Neural cell (in vitro differentiated cells): ENCODE measurements at regions not wholly inside any gene's neighbourhood (a gene's known extent, or its start where the extent isn't known, plus 50 kb on each side); places are given as distances from the start of the nearest gene placed in this dataset.

Experiments used
- H2AFZ ChIP-seq: fragments of 200-600, 300-800 bp; sonication (generic), shearing (Covaris generic); 2 replicates; pipeline ENCODE4 v1.6.0; 2014; ENCODE audit warnings: low read depth, mild to moderate bottlenecking, antibody characterized with exemption, low read length, moderate library complexity
- H3F3A ChIP-seq: fragments of 200-600 bp; shearing (Covaris generic); 2 replicates; pipeline ENCODE4 v1.6.1; 2016; ENCODE audit warnings: mild to moderate bottlenecking, moderate library complexity, mixed read lengths, antibody characterized with exemption, low read length; ENCODE audit not compliant: insufficient read depth, poor library complexity, severe bottlenecking
- H3K27ac ChIP-seq: fragments of 200-600, 300-800 bp; sonication (generic), shearing (Covaris generic); 2 replicates; pipeline ENCODE4 v1.5.1; 2014; ENCODE audit warnings: mild to moderate bottlenecking, low read length, moderate library complexity
- H3K27me3 ChIP-seq: fragments of 300-800, 200-600 bp; sonication (generic), shearing (Covaris generic); 2 replicates; pipeline ENCODE4 v1.6.0; 2014; ENCODE audit warnings: mild to moderate bottlenecking, low read depth, low read length, moderate library complexity; ENCODE audit not compliant: insufficient read depth
- H3K36me3 ChIP-seq: fragments of 300-800, 200-600 bp; sonication (generic), shearing (Covaris generic); 2 replicates; pipeline ENCODE4 v1.5.1; 2014; ENCODE audit warnings: mild to moderate bottlenecking, antibody characterized with exemption, low read length, moderate library complexity; ENCODE audit not compliant: insufficient read depth
- H3K4me2 ChIP-seq: fragments of 300-800, 200-600 bp; sonication (generic), shearing (Covaris generic); 2 replicates; pipeline ENCODE4 v1.6.0; 2014; ENCODE audit warnings: mild to moderate bottlenecking, low read length
- H3K4me3 ChIP-seq: fragments of 300-800, 200-600 bp; sonication (generic), shearing (Covaris generic); 2 replicates; pipeline ENCODE4 v1.5.1; 2014; ENCODE audit warnings: mild to moderate bottlenecking, low read length, moderate library complexity
- H3K79me2 ChIP-seq: fragments of 200-600 bp; shearing (Covaris generic); replicated peaks from 2 replicates; pipeline ENCODE4 v1.6.0; 2014; ENCODE audit warnings: mild to moderate bottlenecking, low read length, moderate library complexity; ENCODE audit not compliant: insufficient read depth
- H3K9ac ChIP-seq: fragments of 300-800, 200-600 bp; sonication (generic), shearing (Covaris generic); 2 replicates; pipeline ENCODE4 v1.6.1; 2016; ENCODE audit warnings: mild to moderate bottlenecking, low read length, mixed read lengths
- H3K9me2 ChIP-seq: fragments of 200-600 bp; shearing (Covaris generic); 2 replicates; pipeline ENCODE4 v1.6.1; 2016; ENCODE audit warnings: mild to moderate bottlenecking, low read length, mixed read lengths; ENCODE audit not compliant: insufficient read depth
- H3K9me3 ChIP-seq: fragments of 200-600, 300-800 bp; sonication (generic), shearing (Covaris generic); 2 replicates; pipeline ENCODE4 v1.6.1; 2016; ENCODE audit warnings: mild to moderate bottlenecking, mixed run types, low read length, moderate library complexity, mixed read lengths
- H4K20me1 ChIP-seq: fragments of 200-600 bp; shearing (Covaris generic); 2 replicates; pipeline ENCODE4 v1.6.1; 2016; ENCODE audit warnings: mild to moderate bottlenecking, mixed run types; ENCODE audit not compliant: insufficient read depth
- CTCF ChIP-seq: fragments of 450-650 bp; IDR thresholded peaks from 2 replicates; pipeline ENCODE4 v1.5.1; 2014; ENCODE audit warnings: antibody characterized with exemption, mild to moderate bottlenecking, moderate library complexity; ENCODE audit not compliant: poor library complexity, severe bottlenecking
- EP300 ChIP-seq: fragments of 450-650 bp; conservative IDR thresholded peaks from 2 replicates; pipeline ENCODE4 v1.6.1; 2014; ENCODE audit warnings: antibody characterized with exemption, mild to moderate bottlenecking, moderate library complexity; ENCODE audit not compliant: poor library complexity, severe bottlenecking
- EZH2 ChIP-seq: fragments of 200-600, 300-800 bp; shearing (Covaris generic), sonication (generic); IDR thresholded peaks from 2 replicates; pipeline ENCODE4 v1.6.1; 2014; ENCODE audit warnings: antibody characterized with exemption, low read length, borderline replicate concordance, mild to moderate bottlenecking; ENCODE audit not compliant: insufficient read depth, poor library complexity, severe bottlenecking
- MXI1 ChIP-seq: fragments of 450-650 bp; conservative IDR thresholded peaks from 2 replicates; pipeline ENCODE4 v1.6.1; 2014; ENCODE audit warnings: antibody characterized with exemption, mild to moderate bottlenecking; ENCODE audit not compliant: poor library complexity, severe bottlenecking
- POLR2AphosphoS5 ChIP-seq: IDR thresholded peaks from 2 replicates; pipeline ENCODE4 v1.6.1; 2012
- RAD21 ChIP-seq: fragments of 450-650 bp; conservative IDR thresholded peaks from 2 replicates; pipeline ENCODE4 v1.6.1; 2014; ENCODE audit warnings: antibody characterized with exemption, mild to moderate bottlenecking, moderate library complexity
- SMC3 ChIP-seq: fragments of 450-650 bp; conservative IDR thresholded peaks from 2 replicates; pipeline ENCODE4 v1.6.1; 2014; ENCODE audit warnings: antibody characterized with exemption, mild to moderate bottlenecking, moderate library complexity; ENCODE audit not compliant: poor library complexity
- TAF1 ChIP-seq: IDR thresholded peaks from 2 replicates; pipeline ENCODE4 v1.6.1; 2012; ENCODE audit warnings: low read depth
- TF ChIP-seq, protein P1 (sequence below): IDR thresholded peaks from 2 replicates; pipeline ENCODE4 v1.6.1; 2012; ENCODE audit warnings: borderline replicate concordance

DNA sequence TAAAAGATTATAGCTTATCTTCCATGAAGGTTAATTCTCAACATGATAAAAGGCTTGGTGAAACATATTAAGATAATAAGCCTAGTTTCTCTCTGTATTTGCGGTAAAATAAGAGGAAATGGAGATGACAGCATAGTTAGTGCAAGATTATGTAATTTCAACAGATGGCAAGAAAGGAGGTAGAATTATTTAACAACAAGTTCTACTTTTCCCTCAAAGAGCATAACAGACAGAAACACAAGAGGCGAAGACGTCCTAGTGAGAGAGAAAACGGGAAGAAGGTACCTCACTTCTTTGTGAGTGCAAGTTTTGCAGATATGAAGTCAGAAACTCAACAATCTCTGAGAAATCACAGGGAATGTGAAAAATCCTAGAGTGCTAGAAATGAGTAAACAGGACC is 144.8 kb upstream of the ADCY2 start:
- H2AFZ ChIP-seq, result no peak overlapping the region
- no peaks in the 10 kb centered on the region for H3F3A ChIP-seq
- TF ChIP-seq CTCF (no peak), EP300 (no peak), EZH2 (no peak), TAF1 (no peak), SMC3 (no peak)
- TF ChIP-seq, protein P1, sequence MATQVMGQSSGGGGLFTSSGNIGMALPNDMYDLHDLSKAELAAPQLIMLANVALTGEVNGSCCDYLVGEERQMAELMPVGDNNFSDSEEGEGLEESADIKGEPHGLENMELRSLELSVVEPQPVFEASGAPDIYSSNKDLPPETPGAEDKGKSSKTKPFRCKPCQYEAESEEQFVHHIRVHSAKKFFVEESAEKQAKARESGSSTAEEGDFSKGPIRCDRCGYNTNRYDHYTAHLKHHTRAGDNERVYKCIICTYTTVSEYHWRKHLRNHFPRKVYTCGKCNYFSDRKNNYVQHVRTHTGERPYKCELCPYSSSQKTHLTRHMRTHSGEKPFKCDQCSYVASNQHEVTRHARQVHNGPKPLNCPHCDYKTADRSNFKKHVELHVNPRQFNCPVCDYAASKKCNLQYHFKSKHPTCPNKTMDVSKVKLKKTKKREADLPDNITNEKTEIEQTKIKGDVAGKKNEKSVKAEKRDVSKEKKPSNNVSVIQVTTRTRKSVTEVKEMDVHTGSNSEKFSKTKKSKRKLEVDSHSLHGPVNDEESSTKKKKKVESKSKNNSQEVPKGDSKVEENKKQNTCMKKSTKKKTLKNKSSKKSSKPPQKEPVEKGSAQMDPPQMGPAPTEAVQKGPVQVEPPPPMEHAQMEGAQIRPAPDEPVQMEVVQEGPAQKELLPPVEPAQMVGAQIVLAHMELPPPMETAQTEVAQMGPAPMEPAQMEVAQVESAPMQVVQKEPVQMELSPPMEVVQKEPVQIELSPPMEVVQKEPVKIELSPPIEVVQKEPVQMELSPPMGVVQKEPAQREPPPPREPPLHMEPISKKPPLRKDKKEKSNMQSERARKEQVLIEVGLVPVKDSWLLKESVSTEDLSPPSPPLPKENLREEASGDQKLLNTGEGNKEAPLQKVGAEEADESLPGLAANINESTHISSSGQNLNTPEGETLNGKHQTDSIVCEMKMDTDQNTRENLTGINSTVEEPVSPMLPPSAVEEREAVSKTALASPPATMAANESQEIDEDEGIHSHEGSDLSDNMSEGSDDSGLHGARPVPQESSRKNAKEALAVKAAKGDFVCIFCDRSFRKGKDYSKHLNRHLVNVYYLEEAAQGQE, result no peak

DNA sequence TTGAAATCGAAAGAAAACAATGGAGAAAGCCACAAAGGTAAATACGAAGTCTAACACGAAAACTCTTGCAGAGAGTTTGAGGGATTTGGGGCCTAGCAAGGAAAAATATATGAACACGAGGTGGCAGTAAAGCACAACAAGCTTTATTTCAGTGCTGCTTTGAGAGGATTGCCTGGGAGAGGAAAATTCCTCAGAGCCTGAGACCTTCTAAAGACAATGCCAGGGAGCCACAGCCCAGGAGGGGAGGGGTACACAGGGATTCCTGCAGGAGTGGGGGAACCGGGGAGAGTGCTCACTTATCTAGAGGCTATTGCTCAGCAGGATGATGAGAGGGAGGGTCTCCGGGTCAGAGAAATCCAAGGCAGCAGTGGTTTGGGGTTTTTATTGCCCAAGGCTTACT is 134.9 kb upstream of the ADCY2 start:
- Histone ChIP-seq H3K36me3 (no peaks in the 10 kb centered on the region), H3K4me2 (no peak overlapping the region), H3K4me3 (no peak overlapping the region), H3K27me3 (no peaks in the 10 kb centered on the region), H3K9ac (no peak overlapping the region), H3K27ac (no peak overlapping the region), H3K9me2 (no peaks in the 10 kb centered on the region), H3K79me2 (no peaks in the 10 kb centered on the region), H3K9me3 (no peaks in the 10 kb centered on the region), H2AFZ (no peak overlapping the region), H4K20me1 (no peaks in the 10 kb centered on the region), H3F3A (no peaks in the 10 kb centered on the region)
- TF ChIP-seq EP300, result no peak
- no peak for TF ChIP-seq POLR2AphosphoS5
- TF ChIP-seq EZH2, result no peak
- TF ChIP-seq TAF1, result no peak
- peak; percentile 73 for TF ChIP-seq RAD21
- TF ChIP-seq SMC3, result peak; percentile 80
- TF ChIP-seq, protein P1, result no peak
- no peak for TF ChIP-seq MXI1
- TF ChIP-seq CTCF, result peak; percentile 67

More for the DNA sequence above, 144.8 kb upstream of the ADCY2 start:
- Histone ChIP-seq H3K9me2 (no peaks in the 10 kb centered on the region), H3K79me2 (no peaks in the 10 kb centered on the region), H3K9me3 (no peaks in the 10 kb centered on the region), H4K20me1 (no peaks in the 10 kb centered on the region), H3K27me3 (no peaks in the 10 kb centered on the region), H3K27ac (no peak overlapping the region), H3K4me2 (no peak overlapping the region), H3K9ac (no peak overlapping the region), H3K4me3 (no peak overlapping the region), H3K36me3 (no peaks in the 10 kb centered on the region)
